Spleen (tissue), 7 donors: ENCODE measurements at regions not wholly inside any gene's neighbourhood (a gene's known extent, or its start where the extent isn't known, plus 50 kb on each side); places are given as distances from the start of the nearest gene placed in this dataset.

ENCODE experiments used
- CTCF ChIP-seq, 11 experiments: fragments of 200-600 bp in 7 of 11; fragments of 450-650 bp in 4 of 11; sonication (generic) in 4 of 11; IDR thresholded peaks in 8 of 11; conservative IDR thresholded peaks in 3 of 11; 1 replicate in 7 of 11; 2 replicates in 4 of 11; pipeline versions ENCODE4 v1.4.0 to v1.8.0; 2016 to 2021; ENCODE audit warnings: antibody characterized with exemption in 11 of 11, inconsistent platforms in 4 of 11, mild to moderate bottlenecking in 1 of 11
- POLR2A ChIP-seq, 3 donors: fragments of 450-650 bp; IDR thresholded peaks; one replicate each; pipeline ENCODE4 v1.5.1; 2017; ENCODE audit warnings: antibody characterized with exemption in 3 of 3, mild to moderate bottlenecking in 1 of 3
- POLR2AphosphoS5 ChIP-seq, 3 donors: sonication (generic); formaldehyde crosslinking; IDR thresholded peaks; one replicate each; pipeline ENCODE4 v1.5.1; 2017; ENCODE audit warnings: antibody characterized with exemption in 3 of 3
- donor health status: DM: no; HTN: no; CAD: no; lungs with moderate emphysema.
- donor health status: DM: no; HTN: no; CAD: no.
- donor health status: DM: no; HTN: no; CAD: no.

- TF ChIP-seq CTCF (IDR thresholded peaks at IDR 0.05 in 8 of 11, conservative IDR thresholded peaks at IDR 0.05 in 3 of 11) (no peak), POLR2AphosphoS5 (IDR thresholded peaks at IDR 0.05) (no peak), POLR2A (IDR thresholded peaks at IDR 0.05) (no peak)
Observed at GRCh38 chr3:94927175-94927574, 864.3 kb downstream of the NSUN3 start.
